CMK (cell line): ENCODE measurements at regions not wholly inside any gene's neighbourhood (a gene's known extent, or its start where the extent isn't known, plus 50 kb on each side); places are given as distances from the start of the nearest gene placed in this dataset.
"Not testable (repeated sequence)": the region's sequence is repeated elsewhere in the genome, so short reads cannot be mapped to it uniquely, and the experiment has no call there.

Experiments
- DNase-seq: peaks from one replicate; pipeline ENCODE4 v3.0.0-alpha.2; 2010; ENCODE audit warnings: low read depth

DNA sequence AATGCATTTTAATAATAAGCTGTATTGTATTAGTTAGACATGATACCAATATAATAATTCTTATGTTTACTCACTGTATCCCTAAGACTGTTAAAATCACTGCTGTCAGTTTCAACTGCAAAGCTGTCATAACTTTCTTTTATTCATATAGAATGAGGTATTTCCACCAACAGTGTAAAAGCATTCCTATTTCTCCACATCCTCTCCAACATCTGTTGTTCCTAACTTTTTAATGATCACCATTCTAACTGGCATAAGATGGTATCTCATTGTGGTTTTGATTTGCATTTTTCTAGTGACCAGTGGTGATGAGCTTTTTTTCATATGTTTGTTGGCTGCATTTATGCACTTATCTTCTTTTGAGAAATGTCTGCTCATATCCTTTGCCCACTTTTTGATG is 177.6 kb upstream of the MME start:
- DNase-seq, result not testable (repeated sequence)

DNA sequence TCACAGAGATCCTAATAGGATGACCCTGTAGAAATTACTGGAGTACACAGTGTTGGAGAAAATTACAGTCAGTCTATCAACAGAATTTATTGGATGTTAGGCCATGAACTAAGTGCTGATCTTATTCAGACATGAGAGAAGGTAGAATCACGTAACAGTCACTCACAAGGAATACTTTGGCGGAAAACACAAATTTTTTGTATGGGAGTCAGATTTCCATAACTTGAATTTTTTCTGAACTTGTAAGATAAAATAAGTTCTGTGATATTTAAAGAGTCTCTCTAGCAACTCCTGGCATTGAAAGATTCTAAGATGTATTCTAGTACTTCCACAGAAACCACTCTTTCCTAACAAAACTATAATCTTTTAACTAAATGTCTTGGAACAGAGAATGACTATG is 178.8 kb upstream of the MME start:
- no peak for DNase-seq

DNA sequence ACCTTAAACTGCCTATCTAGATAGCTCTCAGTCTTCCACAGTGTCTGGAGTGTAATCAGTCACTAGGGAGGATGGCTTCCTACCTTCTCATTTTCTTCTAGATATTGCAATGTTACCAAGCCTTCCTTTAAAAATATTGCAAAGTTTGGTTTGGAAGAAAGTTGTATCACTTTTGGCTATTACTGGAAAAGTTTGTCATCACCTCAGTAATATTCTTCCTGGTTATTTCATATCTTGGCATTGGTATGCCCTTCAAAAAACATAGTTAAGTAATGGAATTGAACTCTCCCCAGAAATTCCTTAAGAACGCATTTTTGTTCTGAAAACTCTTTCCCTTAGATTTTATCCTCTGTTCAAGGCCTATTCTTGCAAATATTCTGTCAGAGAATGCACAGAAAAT is 179.3 kb upstream of the MME start:
- DNase-seq, result no peak

DNA sequence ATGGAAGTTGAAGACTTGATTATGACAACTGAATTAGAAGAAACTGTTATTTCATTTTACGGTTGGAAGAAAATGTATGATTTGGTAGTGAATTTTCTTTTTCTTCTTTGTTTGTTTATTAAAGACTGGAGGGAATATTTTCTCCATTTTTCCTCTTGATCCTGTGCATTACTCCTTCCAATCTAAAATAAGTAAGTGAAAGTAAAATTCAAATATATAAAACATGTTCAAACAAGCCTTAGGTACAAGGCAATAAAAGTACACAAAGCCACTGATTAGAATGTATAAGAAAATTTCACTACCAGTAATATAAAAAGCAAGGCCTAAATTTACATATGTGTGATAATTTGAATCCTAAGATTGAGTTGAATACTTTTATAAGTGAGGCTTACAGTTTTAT is 181.2 kb upstream of the MME start:
- no peak for DNase-seq

DNA sequence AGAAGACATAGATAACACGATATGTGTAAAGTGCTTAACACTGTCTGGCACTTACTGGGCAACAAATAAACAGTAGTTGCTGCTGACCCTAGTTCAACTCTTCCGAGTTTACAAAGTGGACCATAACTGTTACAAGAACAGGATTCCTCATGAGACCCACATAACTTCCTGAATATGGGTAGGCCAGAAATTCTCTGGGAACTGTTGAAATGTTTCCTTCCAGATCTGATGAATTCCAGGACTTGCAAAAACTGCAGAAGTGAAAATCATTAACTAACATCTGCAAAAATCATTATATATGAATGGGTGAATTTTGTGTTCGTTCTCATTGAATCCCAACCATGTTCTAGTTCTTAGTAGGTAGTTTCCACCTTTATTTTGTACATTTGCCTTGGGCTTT is 181.7 kb upstream of the MME start:
- no peak for DNase-seq

DNA sequence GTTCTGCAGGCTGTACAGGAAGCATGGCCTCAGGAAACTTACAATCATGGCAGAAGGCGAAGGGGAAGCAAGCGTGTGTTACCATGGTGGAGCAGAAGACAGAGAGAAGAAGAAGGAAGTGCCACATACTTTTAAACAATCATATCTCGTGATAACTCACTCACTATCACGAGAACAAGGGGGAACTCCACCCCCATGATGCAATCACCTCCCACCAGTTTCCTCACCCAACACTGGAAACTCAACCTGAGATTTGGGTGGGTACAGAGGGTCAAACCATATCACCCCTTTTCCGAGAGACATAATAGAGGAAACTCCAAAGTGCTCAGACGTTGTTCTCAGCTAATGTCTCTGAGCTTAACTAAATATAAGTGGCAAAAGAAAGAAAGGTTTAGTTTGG is 186.3 kb upstream of the MME start:
- no peak for DNase-seq

DNA sequence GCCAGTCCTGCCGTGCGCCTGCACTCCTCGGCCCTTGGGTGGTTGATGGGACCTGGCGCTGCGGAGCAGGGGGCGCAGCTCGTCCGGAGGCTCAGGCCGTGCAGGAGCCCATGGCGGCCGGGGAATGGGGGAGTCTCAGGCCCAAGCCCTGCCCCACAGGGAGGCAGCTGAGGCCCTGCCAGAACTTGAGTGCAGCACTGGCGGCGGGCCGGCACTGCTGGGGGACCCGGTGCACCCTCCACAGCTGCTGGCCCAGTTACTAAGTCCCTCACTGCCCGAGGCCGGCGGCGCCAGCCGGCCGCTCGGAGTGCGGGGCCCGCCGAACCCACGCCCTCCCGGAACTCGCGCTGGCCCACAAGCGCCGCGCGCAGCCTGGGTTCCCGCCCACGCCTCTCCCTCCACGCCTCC is 190.9 kb upstream of the MME start:
- DNase-seq, result no peak

DNA sequence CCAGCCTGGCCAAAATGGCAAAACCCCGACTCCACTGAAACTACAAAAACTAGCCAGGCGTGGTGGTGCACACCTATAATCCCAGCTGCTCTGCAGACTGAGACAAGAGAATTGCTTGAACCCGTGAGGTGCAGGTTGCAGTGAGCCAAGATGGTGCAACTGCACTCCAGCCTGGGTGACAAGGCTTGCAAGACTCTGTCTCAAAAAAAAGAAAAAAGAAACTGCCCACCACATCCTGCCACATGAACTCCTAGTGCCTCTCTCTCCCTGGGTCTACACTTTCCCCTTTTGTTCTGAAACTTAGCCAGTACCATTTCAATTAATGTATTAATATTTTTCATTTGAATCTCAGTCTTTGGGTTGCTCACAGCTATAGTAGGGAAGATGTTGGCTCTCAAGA is 192.2 kb upstream of the MME start:
- no peak for DNase-seq

DNA sequence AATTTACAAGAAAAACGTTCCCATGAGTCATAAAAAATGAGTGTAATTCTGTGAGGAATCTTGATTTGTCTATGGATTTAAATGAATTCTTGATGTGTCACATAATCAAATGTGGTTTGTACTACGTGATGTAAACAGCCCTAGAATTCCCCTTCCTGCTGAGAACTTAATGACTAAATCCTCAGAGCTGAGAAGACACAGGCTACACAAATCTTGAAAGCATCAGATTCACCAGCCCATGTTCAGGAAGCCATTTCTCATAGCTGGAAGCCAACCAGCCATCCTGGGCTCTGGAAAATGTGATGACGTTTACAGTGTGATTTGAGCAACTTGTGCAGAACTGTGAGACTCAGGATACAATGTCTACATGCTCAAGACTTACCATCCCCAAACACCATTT is 193.7 kb upstream of the MME start:
- no peak for DNase-seq

DNA sequence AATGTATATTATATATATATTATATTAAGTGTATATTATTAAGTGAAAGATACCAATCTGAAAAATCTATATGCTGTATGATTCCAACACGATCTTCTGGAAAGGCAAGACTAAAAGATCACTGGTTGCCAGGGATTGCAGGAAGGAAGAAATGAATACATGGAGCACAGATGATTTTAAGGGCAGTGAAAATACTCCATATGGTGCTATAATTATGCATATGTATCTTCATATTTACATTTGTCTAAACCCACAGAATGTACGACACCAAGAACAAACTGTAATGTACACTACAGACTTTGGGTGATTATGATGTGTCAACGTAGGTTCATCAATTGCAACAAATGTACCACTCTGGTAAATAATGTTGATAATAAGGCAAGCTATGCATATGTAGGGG is 194.7 kb upstream of the MME start:
- no peak for DNase-seq

DNA sequence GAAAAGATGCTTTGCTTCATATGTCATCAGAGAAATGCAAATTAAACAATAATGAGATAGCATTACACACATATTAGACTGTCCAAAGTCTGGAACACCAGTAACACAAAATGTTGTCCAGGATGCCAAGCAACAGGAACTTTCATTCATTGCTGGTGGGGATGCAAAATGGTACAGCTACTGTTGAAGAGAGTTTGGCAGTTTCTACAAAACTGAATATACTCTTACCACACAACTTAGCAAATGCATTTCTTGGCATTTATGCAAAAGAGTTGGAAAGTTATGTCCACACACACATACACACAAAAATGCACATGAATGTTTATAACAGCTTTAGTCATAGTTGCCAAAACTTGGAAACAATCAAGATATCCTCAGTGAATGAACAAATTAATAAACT is 195.2 kb upstream of the MME start:
- no peak for DNase-seq

DNA sequence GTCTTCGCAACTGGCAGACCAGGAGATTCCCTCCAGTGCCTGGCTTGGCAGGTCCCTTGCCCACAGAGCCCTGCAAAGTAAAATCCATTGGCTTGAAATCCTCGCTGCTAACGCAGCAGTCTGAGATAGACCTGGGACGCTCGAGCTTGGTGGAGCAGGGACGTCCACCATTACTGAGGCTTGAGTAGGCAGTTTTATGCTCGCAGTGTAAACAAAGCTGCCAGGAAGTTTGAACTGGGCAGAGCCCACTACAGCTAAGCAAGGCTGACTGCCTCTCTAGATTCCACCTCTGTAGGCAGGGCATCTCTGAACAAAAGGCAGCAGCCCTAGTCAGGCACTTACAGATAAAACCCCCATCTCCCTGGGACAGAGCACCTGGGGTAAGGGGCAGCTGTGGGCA is 205.0 kb upstream of the MME start:
- DNase-seq, result no peak

DNA sequence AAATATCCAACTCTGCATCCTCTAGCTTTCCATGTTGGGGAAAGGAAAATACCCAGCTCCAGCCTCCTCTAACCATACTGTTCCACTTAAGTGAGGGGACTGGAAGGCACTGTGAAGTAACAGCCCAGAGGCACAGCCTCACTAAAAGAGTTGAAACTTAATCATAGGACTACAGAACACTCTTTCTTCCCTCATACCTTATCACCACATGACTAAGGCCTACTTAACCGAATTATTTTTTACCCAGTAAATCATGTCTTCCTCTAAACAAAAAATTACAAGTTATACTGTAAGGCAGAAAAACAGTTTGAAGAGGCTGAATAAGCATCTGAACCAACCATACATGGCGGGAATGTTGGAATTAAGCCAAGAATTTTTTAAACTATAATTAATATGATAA is 207.4 kb upstream of the MME start:
- DNase-seq, result no peak

DNA sequence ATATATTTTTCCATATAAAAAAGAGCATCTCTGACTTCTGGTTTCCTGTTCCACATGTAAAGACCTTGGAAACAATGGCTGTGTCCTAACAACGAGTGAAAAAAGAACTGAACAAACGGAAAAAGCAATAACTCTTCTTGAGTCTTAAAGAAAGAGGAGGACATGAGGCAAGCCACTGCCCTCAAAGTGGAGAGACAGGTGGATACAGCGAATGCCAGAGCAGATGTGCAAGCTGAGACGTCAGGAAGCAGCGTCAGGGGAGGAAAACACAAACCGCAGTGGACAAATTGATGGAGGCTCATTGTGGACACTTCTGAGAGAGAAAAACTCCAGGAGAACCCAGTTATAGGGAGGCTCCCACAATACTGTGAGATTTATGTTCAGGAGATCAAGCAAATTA is 208.0 kb upstream of the MME start:
- DNase-seq, result no peak

DNA sequence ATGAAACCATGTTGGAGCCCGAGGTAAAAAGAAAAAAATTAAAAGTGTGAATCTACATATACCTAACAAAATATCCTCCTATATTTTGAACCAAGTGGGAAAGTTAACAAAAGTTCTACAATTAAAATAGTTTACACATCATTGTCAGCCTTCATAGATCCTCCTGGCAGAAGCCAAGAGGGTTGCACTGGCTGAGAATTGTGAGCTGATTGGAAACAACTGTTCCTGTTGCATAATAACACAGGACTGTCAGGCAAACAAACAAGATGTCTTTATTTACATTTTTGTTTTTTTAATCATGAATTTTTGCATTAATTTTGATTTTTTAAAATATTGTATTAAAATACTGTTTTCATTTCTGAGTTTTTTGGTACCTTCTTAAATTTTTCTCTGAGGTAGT is 215.2 kb upstream of the MME start:
- no peak for DNase-seq

DNA sequence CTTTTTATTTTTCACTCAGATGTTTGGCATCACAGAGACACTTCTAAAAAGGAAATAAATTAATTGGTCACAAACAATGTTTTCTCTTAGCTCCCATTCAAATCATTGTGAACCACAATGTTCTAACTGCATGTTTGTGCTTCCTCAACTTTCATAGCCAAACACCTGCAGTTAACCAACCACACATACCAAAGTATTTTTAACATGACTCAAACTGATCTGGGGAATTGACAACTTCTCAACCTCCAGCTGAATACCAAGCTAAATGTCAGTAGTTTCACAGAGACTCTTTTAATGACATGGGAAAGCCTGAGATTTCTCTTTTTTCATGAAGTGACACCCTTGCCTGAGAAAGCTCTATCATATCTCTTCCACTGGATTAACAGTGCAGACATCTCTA is 217.9 kb upstream of the MME start:
- DNase-seq, result no peak

DNA sequence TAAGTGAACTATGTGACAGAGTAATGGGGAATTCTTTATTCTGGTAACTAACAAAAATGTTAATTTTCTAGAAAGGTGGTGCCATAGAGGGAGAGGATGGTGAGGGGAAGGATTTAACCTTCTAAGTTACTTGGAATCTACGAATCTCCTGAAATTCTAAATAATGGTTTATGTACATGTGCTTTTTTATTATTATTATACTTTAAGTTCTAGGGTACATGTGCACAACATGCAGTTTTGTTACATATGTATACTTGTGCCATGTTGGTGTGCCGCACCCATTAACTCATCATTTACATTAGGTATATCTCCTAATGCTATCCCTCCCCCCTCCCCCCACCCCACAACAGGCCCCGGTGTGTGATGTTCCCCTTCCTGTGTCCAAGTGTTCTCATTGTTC is 227.1 kb upstream of the MME start:
- DNase-seq, result not testable (repeated sequence)

DNA sequence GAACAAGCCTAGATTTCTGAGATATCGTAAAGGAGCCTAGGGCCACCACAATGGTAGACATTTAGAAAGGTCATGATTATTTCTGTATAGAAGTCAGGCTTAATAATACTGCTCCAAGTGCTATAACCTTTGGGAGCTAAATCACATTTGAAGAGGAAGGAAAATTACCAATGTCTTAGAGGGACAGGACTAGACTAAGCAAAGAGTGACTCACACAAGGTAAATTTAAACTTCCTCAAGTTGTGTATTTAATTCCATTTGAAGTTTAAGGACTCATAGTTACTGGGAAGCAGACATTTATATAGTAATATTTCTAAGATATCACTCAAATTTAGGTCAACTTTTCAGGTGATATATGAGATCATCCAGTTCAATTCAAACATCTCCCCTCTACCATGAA is 227.6 kb upstream of the MME start:
- no peak for DNase-seq

DNA sequence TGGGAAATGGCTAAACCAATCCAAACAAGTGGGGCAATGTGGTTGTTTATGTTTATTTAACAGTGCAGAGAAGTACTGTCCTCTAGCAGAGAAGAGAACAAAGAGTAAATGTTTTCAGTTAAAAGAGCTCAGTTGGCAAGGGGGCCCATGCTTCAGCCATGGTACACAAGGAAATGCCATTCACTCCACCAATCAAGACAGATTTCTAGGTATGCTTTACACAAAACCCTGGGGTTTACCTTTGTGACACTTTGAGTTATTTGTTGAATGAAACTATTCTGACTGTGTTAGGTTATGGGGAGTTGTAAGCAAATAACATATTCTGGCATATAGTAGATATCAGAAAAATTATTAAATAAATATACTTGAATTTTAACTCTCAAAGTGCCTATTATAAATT is 228.5 kb upstream of the MME start:
- no peak for DNase-seq

DNA sequence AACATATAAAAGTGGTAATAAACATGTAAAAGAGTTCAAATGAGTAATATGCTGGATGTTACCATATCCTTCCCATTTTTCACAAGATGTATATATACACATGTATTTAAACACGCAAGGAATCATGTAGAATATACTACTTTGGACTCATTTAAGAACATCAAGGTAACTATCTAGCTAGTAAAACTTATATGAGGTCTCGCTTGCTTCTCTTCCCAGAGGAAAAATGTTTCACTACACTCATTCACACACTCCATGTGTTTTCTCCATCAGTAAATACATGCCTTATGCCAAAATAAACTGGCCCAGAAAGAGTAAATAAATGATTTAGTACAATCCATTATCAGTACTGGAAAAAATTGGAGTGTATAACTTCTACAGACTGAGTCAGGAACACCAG is 229.2 kb upstream of the MME start:
- DNase-seq, result no peak

DNA sequence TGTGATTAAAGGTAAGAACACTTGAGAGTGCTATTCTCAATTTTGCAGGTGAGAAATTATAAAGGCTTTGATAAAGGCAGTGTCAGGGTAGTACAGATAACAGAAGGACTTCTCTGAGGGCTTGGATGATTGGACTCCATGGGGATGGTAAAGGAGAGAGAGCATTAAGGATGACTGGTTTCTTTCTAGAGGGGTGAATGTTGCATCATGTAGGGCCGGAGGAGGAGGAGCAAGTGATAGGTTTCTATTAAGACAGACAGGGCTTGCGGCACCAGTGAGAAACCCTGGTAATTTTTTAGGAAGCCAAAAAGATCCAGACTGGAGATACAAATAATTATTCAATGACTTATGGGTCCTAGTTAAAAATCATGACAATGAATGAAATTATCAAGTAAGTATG is 230.7 kb upstream of the MME start:
- DNase-seq, result no peak

DNA sequence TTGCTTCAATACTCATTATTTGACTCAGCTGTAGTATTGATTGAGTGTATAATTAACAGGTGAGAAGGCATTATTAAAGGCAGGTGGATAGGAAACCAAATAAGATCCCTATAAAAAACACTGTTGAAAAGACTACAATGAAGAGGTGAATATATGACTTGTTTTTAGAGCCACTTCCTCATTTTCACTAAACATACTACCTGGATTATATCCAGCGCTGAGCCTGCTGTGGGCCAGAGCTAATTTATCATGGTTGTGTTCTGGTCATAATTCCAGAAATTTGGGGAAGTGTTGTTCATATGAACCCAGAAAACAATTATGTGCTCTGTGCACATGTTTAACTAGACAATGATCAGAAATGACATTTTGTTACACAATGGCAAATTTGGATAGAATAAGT is 235.3 kb upstream of the MME start:
- DNase-seq, result no peak

DNA sequence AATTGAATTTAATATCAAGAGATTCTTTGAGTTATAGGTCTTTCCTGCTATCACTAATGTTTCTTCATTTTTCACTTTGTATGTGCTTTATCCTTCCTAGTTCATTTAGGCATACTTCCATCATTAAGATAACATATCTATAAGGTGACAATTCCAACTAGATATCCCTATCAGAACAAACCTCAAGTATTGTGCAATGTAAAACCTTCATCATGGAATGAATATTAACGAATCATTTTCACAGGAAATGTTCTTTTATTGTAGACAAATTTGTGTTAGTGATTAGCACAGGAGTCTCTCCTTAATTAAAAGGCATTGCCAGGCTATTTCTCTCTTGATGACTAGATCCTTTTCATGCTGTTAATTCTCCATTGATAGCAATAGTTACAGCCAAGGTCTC is 236.5 kb upstream of the MME start:
- no peak for DNase-seq

DNA sequence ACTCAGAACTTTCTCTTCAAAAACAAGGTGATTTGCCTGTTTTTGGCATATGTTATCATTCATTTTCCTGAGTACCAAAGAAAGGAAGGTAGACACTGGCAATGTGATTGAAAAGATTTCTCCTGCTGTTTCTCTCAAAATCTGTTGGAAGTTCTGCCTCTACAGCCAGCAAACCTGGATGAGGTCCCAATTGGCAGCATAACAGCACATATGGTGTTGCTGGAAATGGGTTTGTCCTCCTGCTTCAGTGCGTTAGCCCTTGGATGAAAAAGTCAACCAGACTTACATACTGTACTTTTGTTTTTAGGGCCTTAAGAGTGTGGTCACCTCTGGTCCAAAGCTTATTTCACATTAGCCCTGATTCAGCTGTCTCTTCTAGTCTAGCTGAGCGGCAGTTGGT is 237.6 kb upstream of the MME start:
- DNase-seq, result no peak

DNA sequence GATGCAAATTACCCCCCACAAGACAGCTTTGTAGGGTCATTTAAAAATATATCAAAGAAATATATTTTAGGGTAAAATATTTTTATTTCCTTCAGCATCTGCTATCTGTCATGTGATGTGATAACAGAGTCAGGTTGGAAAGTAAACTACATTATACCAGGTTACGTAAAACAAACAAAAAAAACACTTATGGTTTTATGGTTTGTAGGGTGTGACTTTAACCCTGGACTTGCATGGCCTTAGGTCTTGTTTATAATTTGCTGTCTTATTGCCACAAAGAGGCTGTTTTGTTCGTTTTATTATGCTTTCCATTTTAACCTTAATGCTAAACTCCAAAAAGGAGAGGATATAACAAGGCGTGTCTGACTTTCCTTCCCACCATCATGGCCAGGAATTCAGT is 244.5 kb upstream of the MME start:
- no peak for DNase-seq

DNA sequence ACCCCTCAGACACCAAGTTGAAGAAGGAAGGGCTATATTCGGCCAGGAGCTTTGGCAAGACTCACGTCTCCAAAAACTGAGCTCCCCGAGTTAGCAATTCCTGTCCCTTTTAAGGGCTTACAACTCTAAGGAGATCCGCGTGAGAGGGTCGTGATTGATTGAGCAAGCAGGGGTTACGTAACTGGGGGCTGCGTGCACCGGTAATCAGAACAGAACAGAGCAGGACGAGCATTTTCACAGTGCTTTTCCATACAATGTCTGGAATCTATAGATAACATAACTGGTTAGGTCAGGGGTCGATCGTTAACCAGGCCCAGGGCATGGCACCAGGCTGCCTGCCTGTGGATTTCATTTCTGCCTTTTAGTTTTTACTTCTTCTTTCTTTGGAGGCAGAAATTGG is 245.3 kb upstream of the MME start:
- DNase-seq, result not testable (repeated sequence)
